ENCODE measurements at regions not wholly inside any gene's neighbourhood (a gene's known extent, or its start where the extent isn't known, plus 50 kb on each side); places are given as distances from the start of the nearest gene placed in this dataset.

GRCh38 chr2:30089171-30089570, 57.6 kb upstream of the YPEL5 start:
- DNase-seq (ENCODE audit: low read depth, low spot score) = no peak
- Histone ChIP-seq H3K27me3 (ENCODE audit: control insufficient read depth in 2 of 2, insufficient read depth in 2 of 2, low read length in 2 of 2) (no peaks in the 10 kb centered on the region), H2AFZ (ENCODE audit: low read depth, low read length) (no peak overlapping the region), H3K9ac (replicated peaks; ENCODE audit: extremely low read depth, insufficient read depth, low read length) (no peak overlapping the region), H3K4me3 (replicated peaks in 1 of 3; ENCODE audit: insufficient read depth in 1 of 3, low read depth in 1 of 3, low read length in 3 of 3) (no peak overlapping the region), H3K27ac (ENCODE audit: insufficient read depth, low read depth, low read length) (no peak overlapping the region), H3K79me2 (ENCODE audit: control insufficient read depth, insufficient read depth, low read length) (no peaks in the 10 kb centered on the region), H3K36me3 (ENCODE audit: control insufficient read depth in 2 of 2, extremely low read depth in 1 of 2, insufficient read depth in 2 of 2, low read length in 2 of 2) (no peaks in the 10 kb centered on the region), H3K9me1 (replicated peaks; ENCODE audit: control insufficient read depth, extremely low read depth, insufficient read depth, low read length) (no peaks in the 10 kb centered on the region), H3K4me1 (ENCODE audit: control insufficient read depth, extremely low read depth, insufficient read depth, low read length) (no peaks in the 10 kb centered on the region), H3K9me3 (replicated peaks; ENCODE audit: control insufficient read depth, insufficient read depth, low read length) (no peaks in the 10 kb centered on the region), H3K4me2 (ENCODE audit: insufficient read depth, low read length) (no peak overlapping the region), H4K20me1 (replicated peaks; ENCODE audit: control insufficient read depth, extremely low read depth, insufficient read depth, low read length) (no peaks in the 10 kb centered on the region)
- CTCF ChIA-PET = interaction anchor here (0.8 to 4.8 kb wide), 6 partner anchors 9 to 622 kb away, joined by 3 to 78 read pairs (median 6); no protein-coding TSS in a partner anchor
- POLR2A ChIA-PET = no interaction called here
- intact Hi-C loops (cut with micrococcal nuclease) (no loop called here), dilution Hi-C loops (cut with MboI; ENCODE audit: extremely low pct_ligation_motif_present, low sequenced_read_pairs) (no loop called here)
- no TSS peak for BruUV-seq (replicated peaks)
- no peak for FAIRE-seq
- TF ChIP-seq MYC (IDR thresholded peaks at IDR 0.05; ENCODE audit: low read depth, low read length) = no peak
- TF ChIP-seq JUN (IDR thresholded peaks at IDR 0.05; ENCODE audit: borderline replicate concordance, insufficient read depth, insufficient read length, low read depth) = no peak
- TF ChIP-seq MAX (IDR thresholded peaks at IDR 0.05; ENCODE audit: insufficient read depth, insufficient read length) = no peak
- TF ChIP-seq FOS (IDR thresholded peaks at IDR 0.05; ENCODE audit: borderline replicate concordance, insufficient read depth, low read length) = no peak
- no peak for TF ChIP-seq CTCF (IDR thresholded peaks at IDR 0.05; ENCODE audit: extremely low read depth in 1 of 2, insufficient read depth in 1 of 2, low read depth in 1 of 2, low read length in 2 of 2)

GRCh38 chr2:30095402-30095801, 51.4 kb upstream of the YPEL5 start:
- Histone ChIP-seq H3K79me2 (ENCODE audit: control insufficient read depth, insufficient read depth, low read length) (no peaks in the 10 kb centered on the region), H3K27me3 (ENCODE audit: control insufficient read depth in 2 of 2, insufficient read depth in 2 of 2, low read length in 2 of 2) (no peaks in the 10 kb centered on the region), H3K9ac (replicated peaks; ENCODE audit: extremely low read depth, insufficient read depth, low read length) (no peak overlapping the region), H3K27ac (ENCODE audit: insufficient read depth, low read depth, low read length) (no peak overlapping the region), H3K9me3 (replicated peaks; ENCODE audit: control insufficient read depth, insufficient read depth, low read length) (no peaks in the 10 kb centered on the region), H3K4me2 (ENCODE audit: insufficient read depth, low read length) (no peak overlapping the region), H3K4me1 (ENCODE audit: control insufficient read depth, extremely low read depth, insufficient read depth, low read length) (no peaks in the 10 kb centered on the region), H2AFZ (ENCODE audit: low read depth, low read length) (no peak overlapping the region), H3K36me3 (ENCODE audit: control insufficient read depth in 2 of 2, extremely low read depth in 1 of 2, insufficient read depth in 2 of 2, low read length in 2 of 2) (no peaks in the 10 kb centered on the region), H3K4me3 (replicated peaks in 1 of 3; ENCODE audit: insufficient read depth in 1 of 3, low read depth in 1 of 3, low read length in 3 of 3) (no peak overlapping the region), H4K20me1 (replicated peaks; ENCODE audit: control insufficient read depth, extremely low read depth, insufficient read depth, low read length) (no peaks in the 10 kb centered on the region), H3K9me1 (replicated peaks; ENCODE audit: control insufficient read depth, extremely low read depth, insufficient read depth, low read length) (no peaks in the 10 kb centered on the region)
- POLR2A ChIA-PET = no interaction called here
- BruUV-seq (replicated peaks) = no TSS peak
- dilution Hi-C loops (cut with MboI; ENCODE audit: extremely low pct_ligation_motif_present, low sequenced_read_pairs) = no loop called here
- intact Hi-C loops (cut with micrococcal nuclease) = no loop called here
- DNase-seq (ENCODE audit: low read depth, low spot score) = no peak
- FAIRE-seq = no peak
- TF ChIP-seq JUN (IDR thresholded peaks at IDR 0.05; ENCODE audit: borderline replicate concordance, insufficient read depth, insufficient read length, low read depth) (no peak), POLR2AphosphoS5 (IDR thresholded peaks at IDR 0.05; ENCODE audit: insufficient read depth, low read depth, low read length) (no peak), MYC (IDR thresholded peaks at IDR 0.05; ENCODE audit: low read depth, low read length) (no peak), FOS (IDR thresholded peaks at IDR 0.05; ENCODE audit: borderline replicate concordance, insufficient read depth, low read length) (no peak), EZH2 (IDR thresholded peaks at IDR 0.05; ENCODE audit: borderline replicate concordance, low read depth, low read length, severe bottlenecking) (no peak), POLR2A (IDR thresholded peaks at IDR 0.05; ENCODE audit: low read depth, low read length) (no peak), GATA2 (IDR thresholded peaks at IDR 0.05; ENCODE audit: insufficient read depth, insufficient read length, low read depth, low read length) (no peak)
- CTCF ChIA-PET = interaction anchor here (1.2 to 1.4 kb wide), 2 partner anchors 7 to 13 kb away, joined by 3 to 4 read pairs; no protein-coding TSS in a partner anchor

All from endothelial cell of umbilical vein (primary cell).